ENCODE measurements at regions not wholly inside any gene's neighbourhood (a gene's known extent, or its start where the extent isn't known, plus 50 kb on each side); places are given as distances from the start of the nearest gene placed in this dataset.

DNA sequence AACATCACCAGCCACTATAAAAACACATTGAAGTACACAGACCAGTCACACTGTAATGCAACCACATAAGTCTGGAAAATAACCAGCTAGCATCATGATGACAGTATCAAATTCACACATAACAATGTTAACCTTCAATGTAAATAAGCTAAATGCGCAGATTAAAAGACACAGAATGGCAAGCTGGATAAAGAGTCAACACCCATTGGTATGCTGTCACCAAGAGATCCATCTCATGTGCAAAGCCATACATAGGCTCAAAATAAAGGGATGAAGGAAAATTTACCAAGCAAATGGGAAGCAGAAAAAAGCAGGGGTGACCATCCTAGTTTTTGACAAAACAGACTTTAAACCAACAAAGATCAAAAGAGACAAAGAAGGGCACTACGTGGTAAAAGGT lies 110.8 kb downstream of the NR4A2 start:
- H3K27ac Mint-ChIP-seq, result no peak overlapping the region
- H3K4me1 Mint-ChIP-seq, result no peaks in the 10 kb centered on the region
- DNase-seq, result no peak
- peaks cover 2% of the 10 kb centered on the region for H3K27me3 Mint-ChIP-seq
- no peaks in the 10 kb centered on the region for H3K36me3 Mint-ChIP-seq (ENCODE audit: low read depth)
- peaks cover 31% of the 10 kb centered on the region for H3K9me3 Mint-ChIP-seq
- no peak overlapping the region for H3K4me3 Mint-ChIP-seq
- intact Hi-C loops (cut with micrococcal nuclease), result no loop called here
- TF ChIP-seq, protein P1, sequence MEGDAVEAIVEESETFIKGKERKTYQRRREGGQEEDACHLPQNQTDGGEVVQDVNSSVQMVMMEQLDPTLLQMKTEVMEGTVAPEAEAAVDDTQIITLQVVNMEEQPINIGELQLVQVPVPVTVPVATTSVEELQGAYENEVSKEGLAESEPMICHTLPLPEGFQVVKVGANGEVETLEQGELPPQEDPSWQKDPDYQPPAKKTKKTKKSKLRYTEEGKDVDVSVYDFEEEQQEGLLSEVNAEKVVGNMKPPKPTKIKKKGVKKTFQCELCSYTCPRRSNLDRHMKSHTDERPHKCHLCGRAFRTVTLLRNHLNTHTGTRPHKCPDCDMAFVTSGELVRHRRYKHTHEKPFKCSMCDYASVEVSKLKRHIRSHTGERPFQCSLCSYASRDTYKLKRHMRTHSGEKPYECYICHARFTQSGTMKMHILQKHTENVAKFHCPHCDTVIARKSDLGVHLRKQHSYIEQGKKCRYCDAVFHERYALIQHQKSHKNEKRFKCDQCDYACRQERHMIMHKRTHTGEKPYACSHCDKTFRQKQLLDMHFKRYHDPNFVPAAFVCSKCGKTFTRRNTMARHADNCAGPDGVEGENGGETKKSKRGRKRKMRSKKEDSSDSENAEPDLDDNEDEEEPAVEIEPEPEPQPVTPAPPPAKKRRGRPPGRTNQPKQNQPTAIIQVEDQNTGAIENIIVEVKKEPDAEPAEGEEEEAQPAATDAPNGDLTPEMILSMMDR (IDR thresholded peaks at IDR 0.05), result no peak
- no peak for ATAC-seq (ENCODE audit: low read depth)
- ChIA-PET CTCF (no interaction called here), POLR2A (no interaction called here)

DNA sequence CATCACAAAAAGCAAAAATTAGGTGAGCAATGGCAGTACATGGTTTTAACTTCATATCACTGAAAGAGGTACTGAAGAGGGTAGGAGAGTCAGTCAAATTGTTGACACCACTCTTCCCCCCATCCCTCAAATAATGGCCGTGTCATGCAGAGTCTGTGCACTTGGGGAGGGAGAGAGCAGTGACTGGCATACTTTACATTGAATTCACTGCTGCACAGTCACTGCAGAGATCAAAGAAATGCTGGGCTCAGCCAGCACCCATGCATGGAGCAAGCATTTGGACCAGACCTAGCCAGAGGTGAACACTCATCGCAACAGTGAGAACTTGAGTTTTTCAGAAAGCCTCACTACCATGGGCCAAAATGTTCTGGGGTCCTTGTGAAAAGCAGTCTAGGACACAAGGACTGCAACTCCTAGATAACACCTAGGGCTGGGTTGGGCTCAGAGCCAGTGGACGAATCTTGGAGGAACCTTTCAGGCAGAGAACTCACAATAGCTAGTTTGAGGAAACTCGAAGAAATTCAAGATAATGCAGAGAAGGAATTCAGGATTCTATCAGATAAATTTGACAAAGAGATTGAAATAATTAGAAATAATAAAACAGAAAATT lies 112.9 kb downstream of the NR4A2 start:
- DNase-seq (no peak), ATAC-seq (ENCODE audit: low read depth) (no peak)
- Mint-ChIP-seq H3K4me3 (no peak overlapping the region), H3K9me3 (peaks cover 30% of the 10 kb centered on the region), H3K27ac (no peak overlapping the region), H3K36me3 (ENCODE audit: low read depth) (no peaks in the 10 kb centered on the region), H3K4me1 (no peaks in the 10 kb centered on the region), H3K27me3 (peaks cover 5% of the 10 kb centered on the region)
- POLR2A ChIA-PET, result no interaction called here
- CTCF ChIA-PET, result no interaction called here
- intact Hi-C loops (cut with micrococcal nuclease), result no loop called here
- TF ChIP-seq, protein P1 (IDR thresholded peaks at IDR 0.05), result no peak

DNA sequence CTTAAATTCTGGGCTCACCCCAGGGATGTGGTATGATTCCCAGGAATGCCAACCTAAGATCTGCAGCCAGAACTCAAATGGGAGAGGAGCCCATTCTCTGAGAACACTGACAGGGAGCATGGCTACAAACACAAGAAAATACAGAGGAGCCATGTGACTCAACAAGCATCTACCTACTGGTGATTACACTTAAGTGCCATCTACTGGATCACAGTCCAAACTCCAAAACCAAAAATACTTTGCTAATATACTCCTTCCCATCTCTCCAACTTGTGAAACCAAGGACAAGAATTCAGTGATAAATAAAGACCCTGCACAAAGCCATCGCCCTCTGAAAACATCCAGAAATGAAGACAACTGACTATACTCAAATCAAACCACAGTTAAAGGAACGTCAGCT lies 116.9 kb downstream of the NR4A2 start:
- no peaks in the 10 kb centered on the region for H3K4me1 Mint-ChIP-seq
- H3K27ac Mint-ChIP-seq, result no peak overlapping the region
- no peak for DNase-seq
- intact Hi-C loops (cut with micrococcal nuclease), result no loop called here
- H3K36me3 Mint-ChIP-seq (ENCODE audit: low read depth), result no peaks in the 10 kb centered on the region
- ChIA-PET POLR2A (no interaction called here), CTCF (no interaction called here)
- H3K27me3 Mint-ChIP-seq, result peaks cover 6% of the 10 kb centered on the region
- TF ChIP-seq, protein P1 (IDR thresholded peaks at IDR 0.05), result no peak
- no peak overlapping the region for H3K4me3 Mint-ChIP-seq
- ATAC-seq (ENCODE audit: low read depth), result no peak
- H3K9me3 Mint-ChIP-seq, result peaks cover 3% of the 10 kb centered on the region

DNA sequence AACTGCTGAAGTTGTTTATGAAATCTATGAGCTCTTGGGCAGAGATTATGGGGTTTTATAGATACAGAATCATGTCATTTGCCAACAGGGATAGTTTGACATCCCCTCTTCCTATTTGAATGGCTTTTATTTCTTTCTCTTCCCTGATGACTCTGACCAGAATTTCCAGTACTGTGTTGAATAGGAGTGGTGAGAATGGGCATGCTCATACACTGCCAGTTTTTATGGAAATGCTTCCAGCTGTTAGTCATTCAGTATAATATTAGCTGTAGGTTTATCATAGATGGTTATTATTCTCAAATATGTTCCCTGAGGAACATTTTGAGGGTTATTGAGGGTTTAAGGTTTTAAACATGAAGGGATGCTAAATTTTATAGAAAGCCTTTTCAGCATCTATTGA lies 121.2 kb downstream of the NR4A2 start:
- Mint-ChIP-seq H3K4me3 (no peak overlapping the region), H3K27me3 (peaks cover 6% of the 10 kb centered on the region)
- ATAC-seq (ENCODE audit: low read depth), result no peak

DNA sequence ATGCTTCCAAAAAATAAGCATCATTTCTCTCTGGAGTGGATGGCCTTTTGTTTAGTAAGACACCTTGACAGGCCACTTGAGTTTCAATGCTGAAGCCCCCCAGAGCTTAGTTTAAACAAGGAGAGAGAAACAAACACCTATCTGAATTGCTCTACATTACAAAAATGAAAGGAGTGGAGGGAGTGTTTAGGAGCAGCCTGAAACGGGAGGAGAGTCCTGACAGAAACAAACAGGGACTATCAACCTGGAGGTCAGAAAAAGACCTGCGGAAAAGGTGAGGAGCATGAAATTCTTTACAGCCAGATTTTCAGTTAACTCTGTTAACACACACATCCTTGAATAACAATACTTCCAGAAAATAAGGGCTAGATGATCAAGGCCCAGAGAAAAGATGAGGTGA lies 126.2 kb downstream of the NR4A2 start:
- DNase-seq (no peak), ATAC-seq (ENCODE audit: low read depth) (no peak)
- TF ChIP-seq, protein P1 (IDR thresholded peaks at IDR 0.05), result no peak
- intact Hi-C loops (cut with micrococcal nuclease), result no loop called here
- H3K27ac Mint-ChIP-seq, result no peak overlapping the region
- H3K4me1 Mint-ChIP-seq, result no peaks in the 10 kb centered on the region
- ChIA-PET CTCF (no interaction called here), POLR2A (no interaction called here)
- peaks cover 3% of the 10 kb centered on the region for H3K27me3 Mint-ChIP-seq
- H3K9me3 Mint-ChIP-seq, result no peaks in the 10 kb centered on the region
- no peaks in the 10 kb centered on the region for H3K36me3 Mint-ChIP-seq (ENCODE audit: low read depth)
- no peak overlapping the region for H3K4me3 Mint-ChIP-seq

More for the DNA sequence above, 121.2 kb downstream of the NR4A2 start:
- Mint-ChIP-seq H3K27ac (no peak overlapping the region), H3K36me3 (ENCODE audit: low read depth) (no peaks in the 10 kb centered on the region), H3K4me1 (no peaks in the 10 kb centered on the region), H3K9me3 (no peaks in the 10 kb centered on the region)
- no peak for DNase-seq
- TF ChIP-seq, protein P1 (IDR thresholded peaks at IDR 0.05), result no peak
- POLR2A ChIA-PET, result no interaction called here
- CTCF ChIA-PET, result no interaction called here
- intact Hi-C loops (cut with micrococcal nuclease), result no loop called here

Measured in activated B cell treated with CpG ODN at 0.5 μM for 24 hours (primary cell).